ENCODE measurements at regions not wholly inside any gene's neighbourhood (a gene's known extent, or its start where the extent isn't known, plus 50 kb on each side); places are given as distances from the start of the nearest gene placed in this dataset.

DNA sequence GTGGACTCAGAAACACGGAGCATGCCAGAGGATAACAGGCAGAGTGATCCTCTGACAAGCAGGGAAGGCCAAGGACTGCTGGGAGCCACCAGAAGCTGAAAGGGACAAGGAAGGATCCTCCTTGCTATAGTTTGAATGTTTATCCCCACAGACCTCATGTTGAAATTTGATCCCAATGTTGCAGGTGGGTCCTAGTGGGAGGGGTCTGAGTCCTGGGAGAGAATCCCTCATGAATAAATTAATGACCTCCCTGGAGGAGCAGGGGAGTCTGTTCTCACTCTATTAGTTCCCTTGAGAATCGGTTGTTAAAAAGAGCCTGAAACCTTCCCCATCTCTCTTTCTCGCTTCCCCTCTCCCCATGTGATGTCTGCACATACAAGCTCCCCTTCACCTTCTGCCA lies 124.4 kb downstream of the FBXO15 start:
- DNase-seq (ENCODE audit: low read depth), result no peak

- no peak for DNase-seq (ENCODE audit: low read depth)
Measured at GRCh38 chr18:74019864-74020263, 127.8 kb downstream of the FBXO15 start.

GRCh38 chr18:74013955-74014354 lies 133.7 kb downstream of the FBXO15 start:
- peak; percentile 55 for DNase-seq (ENCODE audit: low read depth)

GRCh38 chr18:74012954-74013630 lies 134.5 kb downstream of the FBXO15 start:
- no peak for DNase-seq (ENCODE audit: low read depth)

DNA sequence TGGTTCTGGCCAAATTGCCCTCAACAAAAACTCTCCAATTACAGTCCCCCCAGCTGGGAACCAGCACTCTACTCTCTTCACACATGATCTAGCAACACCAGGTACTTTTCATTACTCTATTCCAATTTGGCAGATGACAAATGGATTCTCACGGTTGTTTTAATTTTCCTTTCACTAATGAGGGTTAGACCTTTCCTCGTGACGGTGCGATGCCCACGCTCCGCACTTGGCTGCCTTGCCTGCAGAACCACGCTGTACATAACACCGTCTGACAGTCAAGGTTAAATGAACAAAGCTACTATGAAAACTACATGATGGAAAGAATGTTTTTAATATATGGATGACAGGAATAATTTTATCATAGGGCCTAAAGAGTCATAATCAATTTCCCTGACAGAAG lies 141.5 kb downstream of the FBXO15 start:
- DNase-seq (ENCODE audit: low read depth), result no peak

GRCh38 chr18:74005320-74006109 lies 142.1 kb downstream of the FBXO15 start:
- no peak for DNase-seq (ENCODE audit: low read depth)

DNA sequence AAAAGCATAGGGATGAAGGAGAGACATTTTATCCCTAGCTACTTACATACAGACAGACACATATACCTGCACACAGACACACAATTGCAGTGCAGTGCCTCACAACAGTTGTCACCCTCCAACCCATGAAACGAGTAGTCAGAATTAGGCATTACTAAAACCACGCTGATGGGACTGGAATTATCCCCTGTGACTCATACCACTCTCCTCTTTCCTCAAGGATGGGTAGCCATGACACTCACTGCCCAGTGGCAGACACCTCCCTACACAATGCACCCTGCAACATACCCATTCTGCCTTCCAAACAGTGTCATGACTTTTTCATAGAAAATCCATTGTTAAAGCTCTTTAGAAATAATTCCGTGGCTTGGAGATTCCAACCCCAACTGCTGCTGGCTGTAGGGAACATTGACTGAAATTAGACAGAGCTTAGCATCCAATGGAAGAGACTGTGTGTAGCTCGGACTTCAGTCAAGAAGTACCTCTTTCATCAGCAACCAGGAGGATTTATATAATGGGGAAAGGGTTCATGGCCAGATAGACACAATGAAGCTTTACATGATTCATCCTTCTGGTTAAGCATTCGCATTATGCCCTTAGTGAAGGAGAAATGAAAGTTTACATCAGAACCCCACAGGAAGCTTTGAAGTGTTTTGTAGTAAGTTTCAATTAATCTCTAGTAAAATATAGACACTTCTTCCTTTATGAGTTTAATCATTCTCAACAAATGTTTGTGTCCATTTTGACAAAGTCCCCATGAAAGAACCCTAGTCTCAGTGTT lies 155.2 kb downstream of the FBXO15 start:
- DNase-seq (ENCODE audit: low read depth), result no peak

DNA sequence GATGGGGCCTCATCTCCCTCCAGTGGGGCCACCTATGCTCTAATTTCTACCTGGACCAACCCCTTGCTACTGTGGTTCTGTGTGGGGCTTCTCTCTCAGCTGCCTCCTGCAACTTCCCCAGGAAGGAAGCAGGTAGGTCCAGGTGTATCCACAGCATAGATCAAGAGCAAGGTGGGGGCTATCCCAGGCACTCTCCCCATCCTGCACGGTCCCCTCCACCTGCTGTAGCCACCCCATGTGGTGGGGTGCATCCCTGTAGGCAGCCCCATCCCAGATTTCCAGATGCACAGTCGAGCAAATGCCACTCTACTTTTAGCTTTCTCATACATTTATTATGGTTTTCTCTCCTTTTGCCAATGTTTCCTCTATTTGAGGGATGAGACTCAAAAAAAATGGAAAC lies 156.1 kb downstream of the FBXO15 start:
- DNase-seq (ENCODE audit: low read depth), result no peak

DNA sequence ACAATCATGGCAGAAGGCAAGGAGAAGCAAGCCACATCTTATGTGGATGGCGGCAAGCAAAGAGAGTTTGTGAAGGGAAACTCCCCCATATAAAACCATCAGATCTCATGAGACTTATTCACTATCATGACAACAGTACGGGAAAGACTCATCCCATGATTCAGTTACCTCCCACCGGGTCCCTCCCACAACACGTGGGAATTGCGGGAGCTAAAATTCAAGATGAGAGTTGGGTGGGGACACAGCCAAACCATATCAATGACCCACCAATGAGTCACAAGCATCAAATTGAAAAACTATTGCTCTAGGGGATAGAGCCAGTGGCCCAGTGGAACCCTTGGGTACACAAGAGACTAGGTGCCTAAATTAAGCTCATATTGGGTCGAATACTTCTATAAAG lies 157.4 kb downstream of the FBXO15 start:
- DNase-seq (ENCODE audit: low read depth), result peak; percentile 69

DNA sequence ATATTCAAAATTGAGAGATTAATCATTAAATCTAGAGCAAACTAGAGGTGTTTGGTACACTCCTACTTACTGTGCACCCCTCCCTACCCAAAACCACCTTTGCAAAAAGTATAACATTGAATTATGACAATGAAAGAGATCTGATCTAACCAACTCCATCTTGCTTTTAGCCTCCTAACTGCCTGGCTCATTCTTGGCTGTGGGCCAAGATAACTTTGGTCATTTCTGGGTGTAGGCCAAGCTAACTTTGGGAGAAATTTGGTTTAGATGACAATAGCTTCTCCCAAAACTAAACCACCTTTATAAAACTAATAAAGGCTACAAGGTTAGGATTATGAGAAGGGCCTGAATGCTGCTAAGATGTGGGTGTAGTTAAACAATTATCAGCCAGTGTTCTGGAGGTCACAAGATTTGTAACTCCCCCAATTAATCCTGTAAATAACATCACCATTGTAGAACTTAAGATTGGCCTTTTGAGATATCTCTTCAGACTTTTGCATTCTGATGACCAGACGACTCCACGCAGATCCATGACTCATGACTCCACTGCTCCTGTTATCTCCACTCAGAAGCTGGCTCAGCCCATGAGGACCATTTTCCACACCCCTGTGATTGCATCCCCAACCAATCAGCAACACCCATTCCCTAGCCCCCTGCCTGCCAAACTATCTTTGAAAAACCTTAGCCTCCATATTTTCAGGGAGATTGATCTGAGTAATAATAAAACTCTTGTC lies 160.2 kb downstream of the FBXO15 start:
- DNase-seq (ENCODE audit: low read depth), result no peak

DNA sequence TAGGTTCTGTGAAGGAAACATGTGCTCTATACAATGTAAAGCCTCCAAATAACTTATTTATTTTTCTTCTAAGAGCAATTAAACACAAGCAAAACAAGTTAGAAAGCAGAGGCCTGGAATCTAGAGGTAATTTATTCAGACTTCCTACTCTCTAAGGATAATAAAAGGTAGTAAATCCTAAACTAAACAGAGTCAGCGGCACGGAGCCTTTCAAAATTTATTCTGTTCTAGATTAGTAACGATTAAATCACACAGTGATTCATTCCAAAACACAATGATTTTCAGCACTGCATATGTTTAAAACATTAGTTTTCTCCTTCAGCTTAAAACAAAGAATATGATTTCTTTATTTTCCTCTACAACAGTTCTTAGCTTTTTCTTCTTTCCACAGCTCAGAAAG lies 160.9 kb downstream of the FBXO15 start:
- no peak for DNase-seq (ENCODE audit: low read depth)

- no peak for DNase-seq (ENCODE audit: low read depth)
Measured at GRCh38 chr18:73985855-73986625, 161.6 kb downstream of the FBXO15 start.

- no peak for DNase-seq (ENCODE audit: low read depth)
Measured at GRCh38 chr18:73983970-73984369, 163.7 kb downstream of the FBXO15 start.

- DNase-seq (ENCODE audit: low read depth), result no peak
Measured at GRCh38 chr18:73983496-73983895, 164.1 kb downstream of the FBXO15 start.

GRCh38 chr18:73981796-73982195 lies 165.8 kb downstream of the FBXO15 start:
- DNase-seq (ENCODE audit: low read depth), result no peak

- DNase-seq (ENCODE audit: low read depth), result peak; percentile 55
Measured at GRCh38 chr18:73980289-73980979, 167.2 kb downstream of the FBXO15 start.

DNA sequence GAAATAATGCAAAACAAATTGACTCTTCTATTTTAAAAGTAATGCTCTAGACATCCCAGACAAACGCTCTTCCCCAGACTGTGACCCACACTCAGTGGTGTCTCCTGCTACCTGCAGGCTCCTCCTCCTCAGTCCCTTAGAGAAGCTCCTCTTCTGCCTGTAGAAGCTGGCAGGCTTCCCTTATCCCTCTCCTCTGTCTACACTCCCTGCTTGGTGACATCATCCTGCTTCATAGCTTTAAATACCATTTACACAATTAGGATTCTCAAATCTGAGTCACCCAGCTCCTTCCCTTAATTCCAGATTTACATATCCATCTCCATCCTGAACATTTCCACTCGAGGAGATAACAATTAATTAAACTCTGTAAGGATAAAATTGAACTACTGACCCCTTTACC lies 167.9 kb downstream of the FBXO15 start:
- peak; percentile 64 for DNase-seq (ENCODE audit: low read depth)

GRCh38 chr18:73976433-73976832 lies 171.2 kb downstream of the FBXO15 start:
- no peak for DNase-seq (ENCODE audit: low read depth)

DNA sequence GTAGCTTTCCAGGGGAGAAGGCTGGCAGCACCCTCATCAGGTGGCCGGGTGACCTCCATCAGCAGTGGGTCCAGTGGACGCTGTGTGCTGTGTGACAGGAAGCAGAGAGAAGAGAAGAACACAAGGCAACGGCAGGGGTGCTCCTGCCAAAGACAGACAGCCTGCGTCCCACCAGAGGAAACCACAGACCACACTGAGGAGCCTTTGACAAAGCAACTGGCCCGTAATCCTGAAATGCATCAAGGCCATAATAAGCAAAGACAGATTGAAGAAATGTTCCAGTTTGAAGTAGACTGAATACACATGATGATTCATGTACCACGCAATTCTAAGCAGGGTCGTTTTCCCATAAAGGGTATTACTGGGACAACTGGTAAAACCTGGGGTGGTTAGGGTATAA lies 172.4 kb downstream of the FBXO15 start:
- peak; percentile 86 for DNase-seq (ENCODE audit: low read depth)

GRCh38 chr18:73973972-73974371 lies 173.7 kb downstream of the FBXO15 start:
- no peak for DNase-seq (ENCODE audit: low read depth)
